GM18861 (cell line): ENCODE measurements at regions not wholly inside any gene's neighbourhood (a gene's known extent, or its start where the extent isn't known, plus 50 kb on each side); places are given as distances from the start of the nearest gene placed in this dataset.
"Not testable (repeated sequence)": the region's sequence is repeated elsewhere in the genome, so short reads cannot be mapped to it uniquely, and the experiment has no call there.

Experiments used
- ATAC-seq: cut with Tn5 transposase; IDR thresholded peaks from one replicate; pipeline ENCODE4 v1.9.1; 2021; ENCODE audit not compliant: unreplicated experiment

DNA sequence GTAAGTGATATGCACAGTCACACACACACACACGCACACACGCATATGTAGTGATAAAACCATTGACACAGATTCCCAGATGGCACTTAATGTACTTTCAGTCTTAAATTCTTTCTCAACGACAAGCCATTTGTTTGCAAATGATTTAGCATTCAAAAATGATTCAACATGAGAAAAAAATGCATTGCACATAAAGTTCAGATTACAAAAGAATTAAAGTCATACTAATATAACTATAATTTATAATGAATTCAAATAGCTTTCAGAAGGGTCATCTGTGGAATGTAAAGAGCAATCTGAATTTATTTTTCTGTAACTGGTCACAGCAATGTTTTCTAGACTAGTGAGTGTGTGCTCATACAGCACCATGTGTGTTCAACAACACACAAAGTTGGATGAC, 521.6 kb upstream of the ZNF337 start:
- ATAC-seq: no peak

DNA sequence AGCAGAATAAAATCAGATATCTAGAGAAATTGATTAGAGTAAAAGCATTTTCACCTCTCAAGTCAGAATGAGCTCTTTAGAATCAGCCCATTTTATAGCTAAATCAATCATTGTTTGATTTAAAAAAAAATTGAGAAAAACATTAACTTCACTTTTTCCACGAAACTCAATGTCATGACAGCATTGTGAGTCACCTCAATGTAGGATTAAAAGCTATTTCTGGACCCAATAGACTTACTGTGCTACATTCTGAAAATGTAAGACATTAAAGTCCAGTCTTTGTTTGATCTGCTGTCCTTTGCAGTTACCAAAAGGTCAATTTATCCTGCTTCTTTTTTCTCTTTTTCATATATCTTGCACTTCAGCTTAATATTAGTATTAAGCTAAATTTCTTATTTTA, 519.4 kb upstream of the ZNF337 start:
- no peak for ATAC-seq

DNA sequence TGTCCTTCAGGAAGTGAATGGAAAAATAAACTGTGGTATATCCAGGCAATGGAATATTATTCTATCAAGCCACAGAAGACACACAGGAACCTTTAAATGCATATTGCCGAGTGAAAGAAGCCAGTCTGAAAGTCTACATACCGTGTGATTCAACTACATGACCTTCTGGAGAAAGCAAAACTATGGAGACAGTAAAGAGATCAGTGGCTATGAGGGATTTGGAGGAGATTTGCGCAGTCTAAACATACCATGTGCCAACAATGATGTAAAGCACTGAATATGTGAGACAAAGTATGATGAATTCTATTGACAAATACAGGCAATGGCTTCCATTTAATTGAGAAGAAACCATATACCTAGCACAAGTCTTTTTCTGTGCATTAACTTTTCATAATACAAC, 518.3 kb upstream of the ZNF337 start:
- no peak for ATAC-seq

DNA sequence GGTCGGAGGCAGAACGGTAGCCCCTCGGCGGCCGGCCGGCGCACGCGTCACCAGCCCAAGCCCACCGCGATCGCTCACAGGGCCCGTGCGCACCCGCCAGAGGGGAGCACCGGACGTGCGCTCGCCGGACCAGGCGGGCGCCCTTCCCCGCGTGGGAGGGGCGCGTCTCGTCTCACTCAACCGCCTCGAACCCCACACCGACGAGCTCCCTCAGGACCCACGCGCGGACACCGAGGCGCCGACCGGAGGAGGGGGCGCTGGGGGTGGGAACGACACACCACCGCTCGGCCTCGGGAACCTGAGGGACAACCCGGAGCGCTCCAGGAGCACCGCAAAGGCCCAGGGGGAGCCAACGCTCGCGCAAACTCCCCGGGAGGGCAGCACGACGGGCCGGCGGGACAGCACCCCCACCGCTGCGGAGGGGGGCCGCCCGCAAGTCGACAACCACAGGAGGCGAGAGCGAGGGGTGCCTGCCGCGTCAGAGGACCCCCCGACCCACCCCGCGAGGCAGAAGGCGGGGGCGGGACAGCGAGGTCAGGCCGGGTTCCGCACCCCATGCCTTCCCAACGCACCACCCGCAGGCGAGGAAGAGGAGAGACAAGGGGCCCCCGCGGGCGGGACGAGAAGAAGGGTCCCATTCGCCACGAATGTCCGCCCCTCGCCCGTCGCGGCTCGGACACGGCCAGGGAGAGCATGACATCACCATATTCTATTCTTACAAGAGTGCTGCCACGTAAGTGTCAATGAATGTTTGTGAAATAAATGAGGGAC, 512.7 kb upstream of the ZNF337 start:
- ATAC-seq: no peak

DNA sequence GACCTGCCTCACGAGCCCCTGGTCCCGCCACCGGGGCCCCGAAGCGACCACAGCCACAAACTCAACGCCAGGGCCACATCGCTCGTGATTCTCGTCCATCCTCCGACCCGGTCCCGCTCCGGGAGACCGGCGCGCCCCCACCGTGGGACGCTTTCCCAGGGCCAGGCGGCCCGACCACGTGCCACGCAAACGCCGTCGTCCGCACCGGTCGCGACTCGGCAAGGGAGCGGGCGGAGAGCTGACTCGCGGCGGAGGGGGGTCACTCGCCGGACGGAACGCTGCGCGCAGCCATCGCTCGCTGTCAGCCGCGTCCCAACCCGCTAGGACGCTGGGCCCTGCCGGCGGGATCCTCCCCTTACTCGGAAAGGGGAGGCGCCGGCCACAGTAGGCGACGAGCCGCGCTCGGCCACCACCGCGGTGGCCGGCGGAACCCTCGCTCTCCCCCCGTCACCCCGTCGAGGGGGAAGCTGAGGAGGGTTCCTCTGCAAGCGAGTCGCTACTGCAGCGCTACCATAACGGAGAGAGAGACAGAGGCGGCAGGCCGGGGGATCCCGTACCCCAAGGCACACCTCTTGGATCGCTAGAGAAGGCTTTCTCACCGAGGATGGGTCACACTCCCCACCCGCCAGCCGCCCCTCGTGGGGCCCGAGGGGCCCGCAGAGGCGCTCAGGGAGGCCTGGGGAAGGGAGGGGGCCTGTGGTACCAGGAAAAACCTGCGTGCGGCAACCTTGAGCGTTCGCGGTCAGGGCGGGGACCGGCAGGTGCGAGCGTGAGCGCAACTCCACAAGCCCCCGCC, 511.8 kb upstream of the ZNF337 start:
- no peak for ATAC-seq

DNA sequence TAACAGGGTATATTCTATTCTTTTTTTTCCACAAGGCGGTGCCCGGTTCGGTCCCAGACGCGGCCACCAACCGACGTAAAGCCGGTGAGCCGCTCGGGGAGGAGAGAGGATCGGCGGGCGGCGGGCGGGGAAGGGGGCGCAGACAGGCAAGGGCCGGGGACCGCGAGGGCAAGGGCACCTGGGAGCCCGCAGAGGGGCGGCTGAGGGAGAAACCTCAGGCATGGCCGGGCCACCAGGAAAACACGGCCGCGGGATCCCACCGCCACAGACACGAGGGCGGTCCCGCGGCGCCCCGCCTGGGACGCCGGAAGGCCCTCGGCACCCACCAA, 511.3 kb upstream of the ZNF337 start:
- not testable (repeated sequence) for ATAC-seq

DNA sequence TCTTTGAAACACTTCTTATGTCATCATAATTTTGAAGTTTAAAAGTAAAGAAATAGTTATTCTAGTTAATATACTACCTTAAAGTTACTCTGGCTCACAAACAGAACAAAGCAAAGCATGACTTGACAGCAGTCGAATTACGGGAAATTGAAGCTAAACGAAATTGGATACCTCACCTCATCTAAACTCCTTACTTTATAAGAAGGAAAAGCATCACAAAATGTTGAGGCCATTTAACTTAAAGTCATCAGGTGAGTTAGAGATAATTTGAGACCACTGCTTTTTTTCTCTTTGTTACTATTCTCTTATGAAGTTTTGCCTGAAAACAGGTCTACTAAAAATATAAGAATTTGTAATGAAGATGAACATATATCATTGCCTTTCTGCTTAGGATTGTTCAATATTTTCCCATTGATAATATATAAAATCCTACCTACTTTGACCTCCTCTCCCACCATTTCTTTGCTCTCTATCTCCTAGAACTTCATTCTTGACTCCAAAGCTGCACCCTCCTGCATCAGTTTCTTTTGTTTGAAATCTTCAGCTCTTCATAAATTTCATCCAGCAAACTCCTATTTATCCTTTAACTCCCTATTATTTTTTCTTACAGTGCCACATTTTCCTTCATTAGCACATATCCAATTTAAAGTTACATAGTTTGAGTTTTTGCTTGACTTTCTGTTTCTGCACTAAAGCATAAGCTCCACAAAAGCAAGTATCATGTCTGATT, 510.7 kb upstream of the ZNF337 start:
- no peak for ATAC-seq

DNA sequence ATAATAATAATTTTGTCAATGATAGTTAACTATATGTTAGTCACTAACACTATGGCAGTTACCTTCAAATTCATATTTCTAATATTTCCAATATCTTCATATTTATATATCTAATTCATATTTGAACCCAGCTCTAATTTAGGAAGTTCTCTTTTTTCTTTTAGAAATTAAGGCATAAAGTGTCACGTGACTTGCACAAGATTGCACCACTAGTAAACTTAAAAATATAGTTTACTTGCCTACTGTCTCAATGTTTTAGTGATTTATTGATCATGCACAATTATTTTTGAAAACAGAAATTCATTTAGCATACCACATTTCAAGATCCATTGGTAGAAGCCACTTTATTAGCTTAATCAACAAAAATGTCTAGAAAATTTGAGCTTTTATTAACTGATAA, 508.7 kb upstream of the ZNF337 start:
- ATAC-seq: no peak

DNA sequence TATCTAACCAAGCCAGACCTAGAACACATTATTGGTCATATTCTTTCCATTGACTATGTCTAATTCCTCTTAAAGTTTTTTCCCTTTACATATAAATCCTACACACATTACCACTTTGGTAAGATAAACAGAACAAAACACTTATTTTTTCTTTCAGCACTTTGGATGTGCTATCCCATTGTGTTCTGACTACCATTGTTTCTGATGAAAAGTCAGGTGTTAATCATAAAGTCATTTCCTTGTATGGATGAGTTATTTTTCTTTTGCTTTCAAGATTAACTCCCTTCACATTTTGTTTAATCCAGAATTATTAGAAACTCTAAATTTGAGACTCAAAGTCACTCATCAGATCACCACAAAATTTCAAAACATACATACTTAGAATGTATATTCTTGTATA, 504.4 kb upstream of the ZNF337 start:
- not testable (repeated sequence) for ATAC-seq

DNA sequence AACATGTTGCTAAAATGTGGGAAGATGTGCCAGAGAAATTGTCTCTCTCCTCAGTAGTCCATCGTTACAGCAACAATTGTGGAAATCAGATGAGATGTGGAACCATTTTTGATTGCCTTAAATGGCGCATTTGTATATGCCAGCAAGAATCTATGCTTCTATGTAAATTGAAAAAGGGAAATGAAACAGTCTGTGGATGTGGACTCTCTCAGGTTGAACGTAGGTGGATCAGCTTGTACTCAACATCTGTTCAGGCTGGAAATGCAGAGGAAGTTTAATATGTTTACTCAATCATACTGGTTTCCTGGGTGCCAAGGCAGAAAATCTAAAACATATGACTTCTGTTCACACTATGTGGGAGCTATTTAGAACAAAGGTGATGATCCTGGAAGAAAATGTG, 490.7 kb upstream of the ZNF337 start:
- not testable (repeated sequence) for ATAC-seq

DNA sequence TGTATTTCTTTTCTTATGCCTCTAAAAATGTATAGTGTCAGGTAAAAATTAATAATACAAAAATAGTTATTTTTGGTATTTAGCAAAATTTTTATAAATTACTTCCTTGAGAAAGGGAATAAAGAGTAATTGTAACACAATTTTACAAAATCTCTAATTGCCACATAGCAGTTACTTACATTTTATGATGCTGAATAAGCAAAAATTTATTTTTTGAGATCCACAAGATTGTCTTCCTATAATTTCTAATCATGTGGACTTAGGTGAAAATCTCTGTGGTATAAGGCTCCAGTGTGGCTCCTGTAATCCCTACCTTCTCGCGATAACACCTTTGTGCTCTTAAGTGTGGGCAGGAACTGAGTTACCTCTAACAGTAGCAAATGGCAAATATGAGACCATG, 487.1 kb upstream of the ZNF337 start:
- ATAC-seq: not testable (repeated sequence)

DNA sequence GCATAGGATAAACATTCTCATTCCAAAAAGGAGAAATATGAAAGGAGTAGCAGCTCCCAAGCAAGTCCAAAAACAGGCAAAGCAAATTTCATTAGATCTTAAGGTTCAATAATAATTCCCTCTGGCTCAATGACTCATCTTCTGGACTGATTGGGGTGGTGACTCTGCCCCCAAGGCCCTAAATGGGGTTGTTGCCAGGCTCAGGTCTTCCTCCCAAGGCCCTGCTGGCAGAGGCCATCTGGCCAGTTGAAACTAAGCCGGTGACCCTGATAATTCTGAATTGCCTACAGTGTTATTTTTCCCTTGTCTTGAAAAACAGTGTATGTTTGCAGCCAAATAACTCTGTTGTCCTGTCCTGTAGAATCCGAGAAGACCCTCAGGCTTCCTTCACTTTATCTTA, 484.7 kb upstream of the ZNF337 start:
- ATAC-seq: not testable (repeated sequence)

DNA sequence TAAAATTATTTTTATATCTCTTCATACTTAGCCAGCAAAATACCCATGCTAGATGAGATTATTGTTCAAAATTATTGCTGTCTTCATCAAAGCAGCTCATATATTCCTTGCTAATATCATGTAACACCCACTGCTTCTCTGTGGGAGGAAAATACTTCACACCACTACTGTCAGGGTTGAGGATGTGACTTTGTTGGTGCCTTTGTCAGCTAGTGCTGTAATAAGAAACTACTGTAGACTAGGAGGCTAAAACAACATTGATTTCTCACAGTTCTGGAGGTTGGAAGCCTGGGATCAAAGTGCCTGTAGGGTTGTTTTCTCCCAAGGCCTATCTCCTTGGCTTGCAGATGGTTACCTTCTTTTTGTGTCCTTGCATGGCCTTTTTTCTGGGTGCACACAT, 475.2 kb upstream of the ZNF337 start:
- not testable (repeated sequence) for ATAC-seq

DNA sequence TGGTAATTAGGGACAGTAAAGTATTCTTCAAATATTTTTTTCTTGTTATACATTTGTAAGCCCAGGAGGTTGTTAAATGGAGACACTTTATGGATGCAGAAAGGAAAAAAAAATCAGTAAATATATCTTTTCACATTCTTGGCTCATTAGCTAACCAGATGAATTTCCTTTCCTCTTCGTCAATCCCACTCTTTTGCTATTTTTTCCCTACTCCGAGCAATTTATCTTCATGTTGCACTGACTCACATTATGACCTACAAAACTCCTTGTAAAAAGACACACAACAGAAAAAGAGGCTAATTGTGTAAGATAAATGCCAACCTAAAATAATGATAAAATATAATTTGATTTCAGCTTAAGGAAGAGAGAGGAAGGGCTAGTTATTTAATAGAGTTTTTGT, 472.9 kb upstream of the ZNF337 start:
- ATAC-seq: no peak

DNA sequence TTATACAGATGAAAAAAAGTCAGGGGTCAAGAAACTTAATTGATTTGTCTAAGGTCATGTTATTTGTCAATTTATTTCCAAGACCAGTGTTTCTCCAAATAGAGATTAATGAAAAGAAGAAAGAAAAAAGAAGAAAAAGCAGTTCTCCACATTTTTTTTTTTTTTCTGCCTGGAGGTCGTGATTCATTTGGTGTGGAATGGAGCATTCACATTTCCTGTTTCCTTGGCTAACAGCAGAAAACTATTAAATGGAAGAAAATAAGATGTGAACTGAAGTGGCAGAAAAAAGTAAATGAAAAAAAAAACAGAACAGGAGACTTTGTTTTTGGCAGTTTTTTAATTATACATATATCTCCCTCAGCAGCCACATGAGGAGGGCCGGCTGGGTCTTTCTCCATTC, 470.8 kb upstream of the ZNF337 start:
- no peak for ATAC-seq

DNA sequence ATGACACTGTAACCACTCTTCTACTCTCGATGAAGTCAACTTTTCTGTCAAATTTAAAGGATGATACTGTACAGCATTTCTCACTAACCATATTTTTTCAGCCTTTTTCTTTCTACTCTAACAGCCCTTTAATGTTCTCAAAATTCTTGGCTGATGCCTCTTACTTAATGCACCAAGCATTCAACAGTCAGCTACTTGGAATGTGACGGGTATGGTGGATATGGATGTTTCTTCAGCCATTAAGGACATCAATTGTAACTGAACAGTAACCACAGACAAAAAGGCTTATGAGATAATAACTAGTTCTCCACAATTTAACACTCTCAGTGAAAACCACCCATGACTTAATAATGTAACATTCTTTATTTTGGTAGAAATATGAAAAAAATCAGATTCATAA, 467.2 kb upstream of the ZNF337 start:
- ATAC-seq: no peak

DNA sequence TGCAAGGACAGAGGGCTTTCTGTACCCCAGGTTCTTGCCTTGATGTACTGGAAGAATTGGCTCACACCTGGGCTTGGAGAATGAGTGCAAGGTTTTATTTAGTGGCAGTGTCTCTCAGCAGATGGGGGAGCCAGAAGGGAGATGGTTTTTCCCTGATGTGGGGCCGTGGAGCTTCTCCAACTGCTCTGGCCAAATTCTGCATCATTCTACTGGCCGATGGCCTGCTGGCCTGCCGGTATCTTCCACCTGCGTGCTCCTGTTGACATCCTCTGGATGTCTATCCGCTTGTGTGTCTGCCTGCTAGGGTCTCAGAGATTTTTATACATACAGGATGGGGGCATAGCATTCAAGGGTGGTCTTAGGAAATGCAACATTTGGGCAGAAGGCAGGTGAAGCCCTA, 466.5 kb upstream of the ZNF337 start:
- ATAC-seq: not testable (repeated sequence)

DNA sequence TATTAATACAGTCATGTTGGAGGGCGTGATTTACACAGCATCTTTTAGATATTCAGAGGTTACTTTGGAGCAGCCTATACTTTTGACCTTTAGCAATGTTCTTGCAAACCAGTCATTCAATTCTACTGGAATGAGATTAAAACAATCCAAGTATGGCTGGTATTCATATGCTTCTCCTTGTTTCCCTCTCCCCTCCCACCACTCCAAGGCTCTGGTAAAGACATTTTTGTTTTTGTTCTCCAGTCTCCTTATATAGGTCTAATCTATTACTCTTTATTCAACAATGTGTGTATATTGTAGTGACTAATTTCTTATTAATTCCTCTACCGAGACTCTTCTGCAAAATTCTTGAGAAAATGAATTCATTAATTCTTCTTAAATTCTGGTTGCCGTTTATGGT, 465.1 kb upstream of the ZNF337 start:
- not testable (repeated sequence) for ATAC-seq

DNA sequence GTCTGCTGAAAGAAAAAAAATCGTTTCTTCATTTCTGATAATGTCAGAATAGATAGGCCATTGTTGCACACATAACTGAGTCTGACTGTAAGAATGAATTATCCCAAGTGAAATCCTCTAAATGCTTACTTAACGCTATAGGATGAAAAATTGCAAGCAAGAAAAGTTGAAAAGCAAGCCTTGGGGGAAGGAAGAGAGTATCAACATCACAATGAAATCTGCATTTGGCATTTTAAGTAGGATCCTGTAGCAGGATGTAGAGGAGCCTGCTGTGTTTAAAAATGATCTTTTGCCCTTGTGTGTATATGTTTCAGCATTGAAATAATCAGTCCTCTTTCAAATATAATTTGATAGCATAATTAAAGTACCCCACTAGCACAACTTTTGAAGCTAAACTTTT, 464.3 kb upstream of the ZNF337 start:
- not testable (repeated sequence) for ATAC-seq

DNA sequence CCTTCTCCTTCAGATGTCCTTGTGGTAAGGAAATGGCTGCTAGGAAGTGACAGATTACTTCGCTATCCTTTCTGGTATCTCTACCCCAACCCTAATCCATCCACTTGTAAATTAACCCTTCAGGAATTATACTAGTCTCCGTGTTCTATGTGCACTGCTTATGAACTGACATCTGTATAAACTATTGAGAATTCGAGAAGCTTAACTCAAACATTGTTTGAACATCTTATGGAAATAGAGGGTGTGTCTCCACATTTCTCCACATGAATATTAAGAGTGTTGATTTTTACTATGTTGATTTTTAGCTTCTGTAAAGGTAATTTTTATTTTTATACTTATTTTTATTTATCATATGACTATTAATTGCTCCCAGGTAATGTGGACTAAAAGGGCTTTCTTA, 457.6 kb upstream of the ZNF337 start:
- ATAC-seq: no peak

DNA sequence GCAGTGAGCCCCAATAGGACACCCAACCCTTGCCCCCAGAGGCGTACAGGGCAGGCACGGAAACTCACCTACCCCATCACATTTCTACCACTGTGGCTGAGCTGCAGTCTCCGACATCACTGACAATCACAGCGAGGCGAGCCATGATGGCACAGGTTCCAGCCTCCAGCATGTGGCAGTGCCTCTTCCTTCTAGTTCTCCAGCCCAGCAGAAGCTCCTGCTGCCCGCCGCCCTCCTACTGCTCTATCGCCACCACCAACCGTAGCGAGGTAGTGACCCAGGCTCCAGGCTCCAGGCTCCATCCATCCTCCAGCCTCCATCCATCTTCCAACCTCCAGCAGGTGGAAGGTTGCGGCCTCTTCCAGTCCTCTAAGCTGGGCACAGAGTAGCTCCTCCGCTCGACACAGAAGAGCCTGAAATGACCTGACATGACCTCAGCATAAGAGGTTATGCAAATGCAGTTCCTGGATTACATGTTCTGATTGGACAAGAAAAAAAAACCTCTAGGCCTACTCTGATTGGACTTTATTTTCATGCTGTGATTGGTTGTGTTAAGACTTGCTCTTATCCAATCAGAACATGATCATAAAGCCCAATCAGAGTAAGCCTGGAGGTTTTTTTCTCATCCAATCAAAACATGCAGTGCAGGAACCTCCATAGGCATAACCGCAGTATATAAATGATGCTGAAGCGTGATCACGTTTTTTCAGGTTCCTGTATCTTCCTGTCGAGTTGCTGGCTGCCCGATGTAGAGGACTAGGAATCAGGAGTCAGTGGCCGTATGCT, 438.9 kb upstream of the ZNF337 start:
- no peak for ATAC-seq
